Head of caudate nucleus (tissue), 42 donors: ENCODE measurements at regions not wholly inside any gene's neighbourhood (a gene's known extent, or its start where the extent isn't known, plus 50 kb on each side); places are given as distances from the start of the nearest gene placed in this dataset.
"Not testable (repeated sequence)": the region's sequence is repeated elsewhere in the genome, so short reads cannot be mapped to it uniquely, and the experiment has no call there.

Experiments used
- DNase-seq, 42 donors: peaks; one replicate each; pipeline versions ENCODE4 v3.0.0 to v3.0.0-alpha.2; 2020 to 2021; ENCODE audit warnings: mixed read lengths in 7 of 42
- intact Hi-C: fragments of 100-400 bp; cut with DNase I; formaldehyde crosslinking; loops from one replicate; pipeline ENCODE4 v1.15.0; 2022

- no peak for DNase-seq
- intact Hi-C loops: no loop called here
These were observed 86.7 kb upstream of the SLC25A36 start for GRCh38 chr3:140854961-140855360.

DNA sequence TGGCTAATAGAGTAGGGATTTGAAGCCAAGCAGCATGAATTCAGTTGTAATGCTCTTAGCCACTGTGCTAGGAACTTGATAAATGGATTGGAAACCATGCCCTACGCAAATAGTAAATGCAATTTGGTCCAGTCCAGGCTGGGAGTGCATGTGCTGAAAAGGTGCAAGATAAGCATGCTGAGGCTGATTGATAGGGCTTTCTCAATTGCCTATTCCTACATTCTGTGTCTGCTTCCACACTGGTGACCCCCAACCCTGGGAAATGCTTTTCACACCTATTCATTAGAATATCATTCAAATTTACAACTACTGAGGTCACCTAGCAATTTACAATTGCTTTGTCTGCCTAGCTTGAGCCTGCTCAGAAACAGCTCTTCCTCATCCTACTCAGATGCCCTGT lies 84.7 kb upstream of the SLC25A36 start:
- DNase-seq: no peak
- intact Hi-C loops: no loop called here

DNA sequence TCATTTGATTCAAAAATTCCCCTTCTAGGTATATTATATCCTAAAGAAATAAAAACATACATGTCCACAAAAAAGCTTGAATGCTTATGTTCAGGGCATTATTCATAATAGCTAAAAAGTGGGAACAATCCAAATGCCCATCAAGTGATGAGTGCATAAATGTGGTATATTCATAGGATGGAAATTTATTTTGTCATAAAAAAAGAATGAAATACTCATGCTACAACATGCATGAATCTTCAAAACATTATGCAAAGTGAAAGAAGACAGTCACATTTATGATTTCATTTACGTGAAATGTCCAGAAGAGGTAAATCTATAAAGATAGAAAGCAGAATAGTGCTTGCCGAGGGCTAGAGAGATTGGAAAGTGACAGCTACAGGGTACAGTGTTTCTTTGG lies 83.6 kb upstream of the SLC25A36 start:
- intact Hi-C loops: no loop called here
- no peak for DNase-seq

DNA sequence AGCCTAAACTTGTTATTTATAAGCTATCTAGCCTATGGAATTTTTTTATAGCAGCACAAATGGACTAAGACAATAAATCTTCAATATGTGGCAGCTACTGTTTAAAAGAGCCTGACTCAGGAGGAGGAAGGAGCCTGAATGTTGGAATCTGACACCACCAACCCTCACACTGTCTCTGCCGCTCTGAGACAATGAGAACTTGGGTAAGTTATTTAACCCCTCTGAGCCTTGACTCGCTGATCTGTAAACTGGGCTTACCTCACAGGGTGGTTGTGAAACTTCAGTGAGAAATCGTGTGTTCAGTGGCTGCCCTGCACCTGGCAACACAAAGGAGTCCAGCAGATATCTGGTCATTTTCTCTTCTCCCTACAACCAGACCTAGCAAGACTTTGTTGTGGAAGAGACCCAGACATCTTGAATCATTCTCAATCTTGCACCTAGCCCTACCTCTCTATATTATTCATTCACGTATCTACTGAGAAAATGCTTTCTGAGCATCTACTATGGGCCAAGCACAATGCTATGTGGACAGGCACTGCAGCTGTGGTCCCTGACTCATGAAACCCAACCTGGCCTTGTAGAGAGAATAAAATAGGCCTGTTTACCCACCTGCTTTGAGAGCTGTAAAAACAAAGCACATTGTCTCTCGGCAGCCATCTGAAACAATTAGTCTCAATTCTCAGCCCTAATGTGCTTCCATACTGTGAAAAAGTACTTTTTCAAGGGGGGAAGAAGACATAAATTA lies 81.9 kb upstream of the SLC25A36 start:
- intact Hi-C loops: no loop called here
- no peak for DNase-seq

DNA sequence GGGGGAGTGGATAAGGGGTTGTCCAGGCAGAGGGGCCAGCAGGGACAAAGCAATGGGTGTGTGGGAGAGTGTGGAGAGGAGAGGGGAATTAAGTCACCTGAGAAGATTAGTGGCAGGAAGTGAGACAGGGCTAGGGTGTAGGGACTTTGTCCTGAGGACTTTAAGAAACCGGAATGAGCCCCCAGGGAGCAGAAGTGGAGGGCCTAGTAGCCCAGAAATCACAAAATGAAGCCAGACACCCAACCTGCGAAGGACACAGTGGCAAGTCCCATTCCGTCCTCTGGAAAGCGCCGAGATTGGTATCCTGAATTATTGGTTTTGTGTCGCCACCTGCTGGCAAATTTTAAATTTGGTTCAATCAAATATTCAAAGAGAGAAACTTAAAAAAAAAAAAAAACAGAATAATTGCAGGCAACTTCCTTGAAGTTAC lies 78.0 kb upstream of the SLC25A36 start:
- peak in 37 of 42 donors; percentile 19 to 84 (median 54) for DNase-seq
- intact Hi-C loops: no loop called here

DNA sequence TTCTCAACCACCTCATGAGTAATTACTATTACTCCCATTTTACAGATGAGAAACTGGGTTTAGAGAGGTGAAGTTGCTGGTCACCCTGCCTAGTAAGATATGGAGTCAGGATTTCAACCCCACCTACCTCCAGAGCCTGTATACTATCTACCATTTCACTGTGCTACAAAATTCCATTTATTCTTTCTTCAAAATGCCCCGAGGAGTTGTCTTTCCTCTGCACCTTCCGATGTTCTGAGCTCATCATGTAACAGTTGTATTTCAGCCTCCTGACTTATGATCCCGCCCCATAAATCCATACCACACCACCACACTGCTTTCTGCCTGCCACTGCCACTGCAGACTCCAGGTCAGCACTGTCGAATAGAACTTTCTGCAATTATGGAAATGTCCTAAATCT lies 71.3 kb upstream of the SLC25A36 start:
- intact Hi-C loops: no loop called here
- DNase-seq: no peak

DNA sequence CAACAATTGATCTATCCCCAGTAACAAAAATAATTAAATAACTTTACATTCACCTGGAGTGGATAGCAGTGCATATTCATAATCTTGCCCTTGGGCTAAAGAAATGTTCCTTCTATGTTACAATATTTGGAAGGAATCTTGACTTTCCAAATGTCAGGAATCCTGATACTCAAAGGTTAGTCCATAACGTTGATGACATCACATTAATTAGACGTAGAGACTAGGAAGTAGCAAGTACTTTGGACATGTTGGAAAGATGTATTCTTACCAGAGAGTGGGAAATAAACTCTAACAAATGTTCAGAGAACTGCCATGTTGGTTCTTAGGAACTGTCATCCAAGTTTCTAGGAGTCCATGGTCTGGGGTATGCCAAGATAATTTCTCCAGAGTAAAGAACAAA lies 70.6 kb upstream of the SLC25A36 start:
- no peak for DNase-seq
- intact Hi-C loops: no loop called here

- DNase-seq, intact Hi-C loops: not testable (repeated sequence)
These were observed 69.5 kb upstream of the SLC25A36 start for GRCh38 chr3:140872165-140872564.

DNA sequence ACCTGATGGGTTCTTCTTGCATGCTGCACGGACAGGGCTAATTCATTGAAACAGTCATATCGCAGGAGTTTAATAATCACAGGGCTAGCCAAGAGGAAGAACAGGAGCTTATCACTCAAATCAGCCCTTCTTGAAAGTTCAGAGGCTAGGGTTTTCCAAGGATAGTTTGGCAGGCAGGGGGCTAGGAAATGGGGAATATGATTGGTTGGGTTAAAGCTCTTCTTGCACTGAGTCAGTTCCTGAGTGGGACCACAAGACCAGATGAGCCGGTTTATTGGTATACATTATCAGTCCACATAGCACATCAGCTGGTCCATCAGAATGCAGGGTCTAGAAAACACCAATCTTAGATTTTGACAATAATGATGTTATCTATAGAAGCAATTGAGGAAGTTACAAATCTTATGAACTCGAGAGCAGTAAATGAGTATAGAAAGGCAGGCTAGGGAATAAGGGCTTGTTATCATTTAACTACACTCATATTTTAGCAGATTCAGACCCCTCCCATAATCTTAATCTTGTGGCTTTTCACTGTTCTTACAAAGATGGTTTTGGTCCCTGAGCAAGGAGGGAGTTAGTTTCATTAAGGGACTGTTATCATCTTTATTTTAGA lies 58.1 kb upstream of the SLC25A36 start:
- intact Hi-C loops: no loop called here

GRCh38 chr3:140885697-140886096 lies 55.9 kb upstream of the SLC25A36 start:
- intact Hi-C loops, DNase-seq: not testable (repeated sequence)

More for the DNA sequence above, 58.1 kb upstream of the SLC25A36 start:
- no peak for DNase-seq
